GM08714 (cell line): ENCODE measurements at regions not wholly inside any gene's neighbourhood (a gene's known extent, or its start where the extent isn't known, plus 50 kb on each side); places are given as distances from the start of the nearest gene placed in this dataset.
"Not testable (repeated sequence)": the region's sequence is repeated elsewhere in the genome, so short reads cannot be mapped to it uniquely, and the experiment has no call there.

Source experiments
- H3K4me3 ChIP-seq: fragments of 200-500 bp; sonication (Bioruptor generic); 2 replicates; pipeline ENCODE4 v1.5.1; 2014; ENCODE audit warnings: mild to moderate bottlenecking, low read length, inconsistent platforms
- ZNF274 ChIP-seq: IDR thresholded peaks from 2 replicates; pipeline ENCODE4 v1.6.1; 2012; ENCODE audit warnings: mild to moderate bottlenecking, low read depth, low read length

DNA sequence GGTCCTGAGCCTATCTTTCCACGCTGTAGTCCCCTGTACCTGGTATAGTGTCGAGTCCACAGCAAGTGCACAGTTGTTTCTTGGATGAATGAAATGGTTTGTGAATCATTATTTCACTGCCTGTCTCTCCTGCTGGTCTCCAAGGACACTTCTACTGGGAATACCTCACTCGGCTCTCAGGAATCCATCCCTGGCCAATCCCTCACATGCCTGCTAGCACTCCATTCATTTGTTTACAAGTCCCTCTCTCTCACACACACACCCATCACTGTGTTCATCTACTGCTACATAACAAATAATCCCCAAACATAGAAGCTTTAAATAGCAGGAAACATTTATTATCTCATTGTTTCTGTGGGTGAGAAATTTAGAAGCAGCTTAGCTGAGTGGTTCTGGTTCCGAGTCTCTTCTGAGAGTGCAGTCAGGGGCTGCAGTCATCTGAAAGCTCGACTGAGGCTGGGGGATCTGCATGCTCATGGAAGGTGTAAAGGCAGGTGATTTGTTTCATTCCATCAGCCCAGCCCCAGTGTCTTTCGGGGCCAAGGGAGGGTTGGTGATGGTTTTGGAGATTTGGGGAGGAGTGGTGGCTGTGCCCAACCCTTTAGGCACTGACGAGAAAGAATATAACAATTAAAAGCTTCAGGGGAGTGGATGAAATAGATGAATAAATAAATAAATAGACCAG, 132.7 kb upstream of the IER5L start:
- TF ChIP-seq ZNF274 = no peak
- no peak overlapping the region for H3K4me3 ChIP-seq

DNA sequence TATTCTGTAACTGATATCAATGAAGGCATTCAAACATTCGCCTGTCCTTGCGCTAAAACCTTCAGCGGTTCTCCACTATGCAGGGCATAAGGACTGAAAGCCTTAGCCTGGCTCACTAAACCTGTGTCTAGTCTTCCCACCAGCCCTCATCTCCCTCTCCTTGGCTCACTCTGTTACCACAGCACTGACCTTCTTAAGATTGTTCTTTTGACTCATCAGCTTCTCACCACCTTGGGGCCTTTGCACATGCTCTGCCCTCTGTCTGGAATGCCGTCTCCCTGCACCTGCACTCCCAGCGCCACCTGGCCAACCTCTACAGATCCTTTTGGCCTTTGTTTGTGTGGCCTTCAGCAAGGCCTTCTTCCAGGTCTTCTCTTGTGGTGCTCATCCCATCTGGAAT, 131.8 kb upstream of the IER5L start:
- no peak overlapping the region for H3K4me3 ChIP-seq
- TF ChIP-seq ZNF274 = no peak

DNA sequence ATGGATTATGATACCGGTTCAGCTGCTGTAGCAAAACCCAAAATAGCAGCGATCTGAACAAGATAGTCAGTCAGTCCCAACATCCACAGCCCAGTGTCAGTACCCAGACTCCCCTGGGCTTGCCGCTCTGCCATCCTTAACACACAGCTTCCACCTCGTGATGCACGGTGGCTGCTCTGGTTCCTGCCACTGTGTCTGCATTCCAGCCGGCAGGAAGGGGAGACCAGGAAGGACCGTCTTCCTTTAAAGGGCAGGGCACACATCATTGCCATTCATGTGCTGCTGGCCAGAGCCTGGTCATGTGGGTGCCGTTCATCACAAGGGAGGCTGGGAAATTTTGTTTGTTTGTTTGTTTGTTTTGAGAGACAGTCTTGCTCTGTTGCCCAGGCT, 131.0 kb upstream of the IER5L start:
- no peak for TF ChIP-seq ZNF274

DNA sequence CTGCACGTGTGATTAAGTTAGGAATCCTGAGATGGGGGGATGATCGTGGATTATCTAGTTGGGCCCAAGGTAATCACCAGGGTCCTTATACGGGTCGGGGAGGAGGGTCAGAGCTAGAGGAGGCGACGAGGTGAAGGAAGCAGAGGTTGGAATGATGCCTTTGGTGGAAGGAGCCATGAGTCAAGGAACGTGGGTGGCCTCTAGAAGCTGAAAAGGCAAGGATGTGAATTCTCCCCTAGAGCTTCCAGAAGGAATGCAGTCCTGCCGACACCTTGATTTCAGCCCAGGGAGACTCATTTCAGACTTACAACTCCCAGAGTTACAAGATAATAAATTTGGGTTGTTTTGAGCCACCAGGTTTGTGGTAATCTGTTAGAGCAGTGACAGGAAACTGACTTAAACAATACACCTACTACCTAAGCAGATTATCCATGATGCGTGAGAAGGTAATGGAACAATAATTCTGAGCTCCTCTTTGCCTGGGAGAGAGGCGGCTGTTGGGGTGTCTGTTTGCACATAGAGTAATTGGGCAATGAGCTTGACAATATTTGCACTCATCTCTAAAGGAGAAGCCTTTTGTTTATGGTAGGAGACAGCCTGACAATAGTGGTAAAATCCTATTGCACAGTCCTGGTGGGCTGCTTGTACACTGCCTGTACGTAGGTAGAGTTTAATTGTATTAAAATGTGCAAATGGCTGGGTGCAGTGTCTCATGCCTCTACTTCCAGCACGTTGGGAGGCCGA, 129.3 kb upstream of the IER5L start:
- TF ChIP-seq ZNF274 = no peak
- no peak overlapping the region for H3K4me3 ChIP-seq

More for the DNA sequence above, 131.0 kb upstream of the IER5L start:
- no peak overlapping the region for H3K4me3 ChIP-seq

DNA sequence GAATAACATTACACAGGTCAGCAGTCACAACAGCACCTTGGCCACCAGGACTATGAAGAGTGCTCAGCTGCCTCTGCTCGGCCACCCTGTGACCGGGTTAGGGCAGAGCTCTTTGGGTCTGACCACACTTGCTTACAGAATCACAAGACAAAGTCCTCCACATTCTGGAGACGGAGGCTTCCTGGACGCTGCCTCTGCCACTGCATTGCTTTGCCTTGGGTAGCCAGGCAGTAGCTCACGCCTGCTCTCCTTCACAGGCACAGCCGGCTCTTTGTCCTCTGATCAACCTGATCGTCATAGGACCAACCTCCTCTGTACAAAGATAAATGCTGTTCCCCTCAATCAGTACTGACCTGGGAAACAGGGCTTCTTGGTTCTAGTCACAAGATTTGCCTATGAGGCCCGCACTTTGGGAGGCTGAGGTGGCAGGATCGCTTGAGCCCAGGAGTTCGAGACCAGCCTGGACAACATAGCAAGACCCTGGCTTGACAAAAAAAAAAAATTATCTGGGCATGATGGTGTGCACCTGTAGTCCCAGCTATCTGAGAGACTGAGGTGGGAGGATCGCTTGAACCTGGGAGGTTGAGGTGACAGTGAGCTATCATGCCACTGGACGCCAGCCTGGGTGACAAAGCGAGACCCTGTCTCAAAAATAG, 128.4 kb upstream of the IER5L start:
- TF ChIP-seq ZNF274 = no peak
- no peak overlapping the region for H3K4me3 ChIP-seq

DNA sequence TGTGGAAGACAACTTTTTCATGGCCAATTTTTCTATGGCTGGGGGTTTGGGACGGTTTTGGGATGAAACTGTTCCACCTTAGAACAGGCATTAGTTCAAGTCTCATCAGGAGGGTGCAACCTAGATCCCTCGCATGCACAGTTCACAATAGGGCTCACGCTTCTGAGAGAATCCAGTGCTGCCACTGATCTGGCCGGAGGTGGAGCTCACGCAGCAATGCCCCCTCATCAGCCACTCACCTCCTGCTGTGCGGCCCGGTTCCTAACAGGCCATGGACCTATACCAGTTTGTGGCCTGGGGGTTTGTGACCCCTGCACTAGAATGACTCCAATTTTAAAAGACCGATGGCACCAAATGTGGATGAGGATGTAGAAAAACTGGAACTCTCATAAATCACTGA, 127.2 kb upstream of the IER5L start:
- no peak for TF ChIP-seq ZNF274
- H3K4me3 ChIP-seq = no peak overlapping the region

DNA sequence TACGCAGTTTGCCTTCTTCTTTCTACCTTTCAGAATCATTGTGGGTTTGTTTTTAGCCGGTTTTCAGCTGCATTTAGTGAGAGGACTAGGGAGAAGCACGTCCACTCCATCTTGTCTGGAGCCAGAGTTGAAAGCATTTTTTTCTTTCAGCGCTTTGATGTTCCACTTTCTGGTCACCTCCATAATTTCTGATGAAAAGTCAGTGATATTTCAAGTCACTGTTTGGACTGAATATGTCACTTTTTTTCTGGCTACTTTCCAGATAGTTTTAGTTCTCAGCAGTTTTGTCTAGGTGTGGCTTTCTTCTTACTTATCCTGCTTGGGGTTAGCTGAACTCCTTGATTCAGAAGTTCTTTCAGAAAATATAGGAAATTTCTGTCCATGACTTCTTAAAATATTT, 123.9 kb upstream of the IER5L start:
- TF ChIP-seq ZNF274 = no peak
- H3K4me3 ChIP-seq = no peak overlapping the region

DNA sequence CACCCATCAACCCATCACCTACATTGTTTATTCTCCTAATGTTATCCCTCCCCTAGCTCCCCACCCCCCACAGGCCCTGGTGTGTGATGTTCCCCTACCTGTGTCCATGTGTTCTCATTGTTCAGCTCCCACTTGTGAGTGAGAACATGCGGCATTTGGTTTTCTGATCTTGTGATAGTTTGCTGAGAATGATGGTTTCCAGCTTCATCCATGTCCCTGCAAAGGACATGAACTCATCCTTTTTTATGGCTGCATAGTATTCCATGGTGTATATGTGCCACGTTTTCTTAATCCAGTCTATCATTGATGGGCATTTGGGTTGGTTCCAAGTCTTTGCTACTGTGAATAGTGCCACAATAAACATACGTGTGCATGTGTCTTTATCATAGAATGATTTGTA, 118.1 kb upstream of the IER5L start:
- not testable (repeated sequence) for H3K4me3 ChIP-seq

DNA sequence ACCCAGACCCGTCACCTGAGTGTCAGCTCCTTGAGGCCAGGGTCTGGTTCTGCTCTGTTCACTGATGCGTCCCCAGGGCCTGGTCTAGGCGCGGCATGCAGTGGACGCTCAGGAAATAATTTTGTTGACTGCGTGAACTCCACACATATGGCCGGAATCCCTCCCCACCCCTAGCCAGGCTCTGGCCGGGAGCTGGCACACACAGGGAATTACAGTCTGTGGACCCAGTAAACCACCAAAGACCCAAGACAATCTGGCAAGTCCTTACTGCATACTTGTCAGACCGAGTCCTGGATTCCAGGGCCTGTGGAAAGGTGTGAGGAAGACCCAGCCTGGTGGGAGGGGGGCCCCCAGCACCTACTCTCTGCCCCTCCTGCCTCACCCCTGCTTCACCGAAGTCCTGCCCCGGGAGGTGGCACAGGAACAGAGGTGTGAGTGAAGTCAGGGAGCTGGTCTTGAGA, 113.0 kb upstream of the IER5L start:
- no peak for TF ChIP-seq ZNF274
- H3K4me3 ChIP-seq = no peak overlapping the region

DNA sequence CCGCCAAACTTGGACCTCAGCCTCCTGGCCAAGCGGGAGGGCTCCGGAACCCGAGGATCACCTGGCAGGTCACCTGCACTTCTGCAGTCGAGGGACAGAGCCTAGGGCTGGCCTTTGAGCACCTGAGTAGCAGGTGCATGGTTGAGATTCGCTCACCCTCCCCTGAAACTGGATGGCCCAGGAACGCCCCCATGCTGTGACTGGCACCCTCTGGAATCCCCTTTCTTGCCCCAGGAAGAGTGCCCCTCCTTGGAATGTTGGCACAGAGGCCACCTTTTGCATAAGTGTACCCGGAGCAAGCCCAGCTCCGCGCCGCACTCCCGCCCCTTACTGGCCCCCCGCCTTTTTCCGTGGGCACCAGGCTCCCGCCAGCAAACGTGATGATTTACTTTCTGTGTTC, 112.5 kb upstream of the IER5L start:
- H3K4me3 ChIP-seq = no peak overlapping the region
- no peak for TF ChIP-seq ZNF274

DNA sequence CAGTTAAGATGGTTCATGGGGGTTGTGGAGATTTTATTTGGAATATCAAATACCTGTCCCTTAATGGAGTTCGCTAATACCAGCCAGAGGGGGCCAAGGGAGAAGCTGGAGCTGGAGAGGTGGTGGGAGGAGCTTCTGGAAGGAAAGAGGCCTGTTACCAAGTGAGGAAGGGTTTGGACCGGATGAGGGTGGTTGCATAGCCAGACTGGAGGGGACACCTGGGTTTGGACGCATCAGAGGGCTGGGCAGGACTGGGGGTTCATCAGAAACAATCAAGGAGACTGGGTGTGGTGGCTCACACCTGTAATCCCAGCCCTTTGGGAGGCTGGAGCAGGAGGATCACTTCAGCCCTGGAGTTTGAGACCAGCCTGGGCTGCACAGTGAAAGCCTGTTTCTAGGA, 111.8 kb upstream of the IER5L start:
- H3K4me3 ChIP-seq = no peak overlapping the region
- TF ChIP-seq ZNF274 = no peak

DNA sequence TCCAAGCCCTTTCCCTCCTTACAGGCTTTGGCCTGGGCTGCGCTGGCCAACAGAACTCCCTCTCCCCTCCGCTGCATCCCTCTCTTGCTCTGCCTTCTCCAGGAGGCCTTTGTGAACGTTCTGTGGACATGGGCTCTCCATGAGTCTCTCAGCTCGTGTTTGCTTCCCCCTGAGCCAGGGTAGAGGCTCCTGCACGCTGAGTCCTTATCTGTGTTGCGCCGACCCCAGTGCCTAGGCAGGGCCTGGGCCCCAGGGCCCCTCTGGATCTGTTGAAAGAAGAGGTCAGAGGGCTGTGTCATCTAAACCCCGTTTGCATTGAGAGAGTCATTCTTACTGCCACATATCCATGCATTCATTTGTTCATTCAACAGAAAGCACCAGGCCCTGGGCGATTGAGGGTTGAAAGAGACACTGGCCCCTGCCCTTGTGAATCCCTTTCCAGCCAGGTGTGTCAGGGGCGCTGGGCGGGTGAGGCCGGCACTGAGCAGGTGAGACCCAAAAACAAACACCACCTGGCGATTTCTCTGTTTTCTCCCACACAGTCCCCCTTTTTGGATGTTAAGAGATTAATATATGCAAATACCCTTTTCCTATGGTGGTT, 111.2 kb upstream of the IER5L start:
- no peak for TF ChIP-seq ZNF274

DNA sequence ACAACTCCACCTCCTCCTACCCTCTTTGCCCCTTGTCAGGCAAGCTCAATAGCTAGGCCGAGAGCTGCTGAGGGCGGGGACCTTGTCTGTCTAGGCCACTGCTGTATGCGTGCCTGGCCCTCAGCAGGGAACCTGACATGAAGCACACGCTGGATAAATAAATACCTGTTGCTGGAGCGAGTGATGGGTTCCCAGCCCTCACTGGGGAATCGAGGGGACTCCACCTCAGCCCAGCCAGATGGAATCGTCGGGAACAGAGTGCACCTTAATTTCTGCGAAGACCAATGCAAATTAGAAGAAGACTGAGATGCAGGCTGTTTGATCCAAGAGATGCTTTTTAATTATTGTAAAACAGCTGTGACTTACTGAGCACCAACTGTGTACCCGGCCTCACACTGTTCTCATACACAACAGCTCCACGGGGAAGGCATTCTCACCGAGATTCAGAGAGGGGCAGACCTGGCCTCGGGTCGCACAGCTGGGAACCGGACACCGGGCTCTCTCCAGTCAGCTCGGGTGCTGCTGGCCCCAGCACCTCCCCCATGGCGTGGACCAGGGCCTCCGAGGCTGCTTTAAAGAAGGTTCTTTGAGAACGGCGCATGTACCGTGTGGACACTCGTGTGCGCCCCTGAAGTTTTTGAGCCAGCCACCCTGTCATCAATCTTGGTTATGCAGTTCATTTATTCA, 109.7 kb upstream of the IER5L start:
- H3K4me3 ChIP-seq = no peak overlapping the region
- no peak for TF ChIP-seq ZNF274

More for the DNA sequence above, 111.2 kb upstream of the IER5L start:
- no peak overlapping the region for H3K4me3 ChIP-seq

DNA sequence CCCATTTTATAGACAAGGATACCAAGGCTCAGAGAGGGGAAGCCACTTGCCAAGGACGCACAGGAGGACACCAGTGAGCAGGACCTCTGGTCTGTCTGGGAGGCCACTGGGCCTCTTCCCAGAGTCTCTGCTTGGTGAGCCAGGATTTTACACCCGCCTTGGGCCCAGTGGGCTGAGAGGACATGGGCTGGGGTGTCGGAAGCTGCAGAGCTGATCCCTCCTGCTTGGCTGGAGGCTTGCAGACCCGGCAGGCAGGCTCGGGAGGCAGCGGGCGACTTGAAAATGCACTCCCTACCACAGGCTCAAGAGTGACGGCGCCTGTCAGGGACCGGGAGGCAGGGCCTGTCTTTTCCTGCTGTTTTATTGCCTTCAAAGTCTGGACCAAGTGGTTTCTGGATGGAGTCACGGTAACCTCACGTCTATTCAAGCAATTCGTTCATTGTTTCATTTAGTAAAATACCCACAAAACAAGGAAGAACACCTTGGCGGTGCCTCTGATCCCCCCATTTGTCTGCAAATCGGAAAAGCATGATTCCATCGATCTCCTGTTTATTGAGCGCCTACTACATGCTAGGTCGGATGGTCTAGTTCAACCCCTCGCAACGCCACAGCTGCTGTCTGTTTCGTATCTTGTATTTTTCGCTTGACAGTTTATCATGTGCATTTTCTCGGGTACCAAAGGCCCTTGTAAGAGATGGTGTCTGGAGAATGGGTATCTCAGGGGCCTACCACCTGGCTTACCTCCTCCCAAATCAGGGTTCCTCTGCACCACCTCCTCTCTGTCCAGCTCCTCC, 108.1 kb upstream of the IER5L start:
- TF ChIP-seq ZNF274 = no peak
- H3K4me3 ChIP-seq = no peak overlapping the region
